ENCODE measurements at regions not wholly inside any gene's neighbourhood (a gene's known extent, or its start where the extent isn't known, plus 50 kb on each side); places are given as distances from the start of the nearest gene placed in this dataset.

- H3K27me3 ChIP-seq (ENCODE audit: control insufficient read depth in 1 of 2, insufficient read depth in 2 of 2, low read length in 2 of 2): peaks cover 2 to 6% of the 10 kb centered on the region in 2 donors
Observed at GRCh38 chr15:69747193-69747592, 294.6 kb downstream of the RPLP1 start.

GRCh38 chr15:69748131-69748530 lies 295.5 kb downstream of the RPLP1 start:
- Histone ChIP-seq H3K4me1 (ENCODE audit: control insufficient read depth, insufficient read depth, low read length) (no peaks in the 10 kb centered on the region), H3K27me3 (ENCODE audit: control insufficient read depth in 1 of 2, insufficient read depth in 2 of 2, low read length in 2 of 2) (peaks cover 2 to 6% of the 10 kb centered on the region in 2 donors), H3K9ac (ENCODE audit: low read length in 2 of 2) (no peak overlapping the region), H3K27ac (ENCODE audit: low read length) (no peak overlapping the region), H3K4me3 (ENCODE audit: low read length in 2 of 2) (no peak overlapping the region), H3K36me3 (ENCODE audit: control insufficient read depth in 2 of 2, insufficient read depth in 2 of 2, low read length in 2 of 2) (no peaks in the 10 kb centered on the region), H3K9me3 (ENCODE audit: control insufficient read depth in 2 of 2, low read length in 2 of 2) (no peaks in the 10 kb centered on the region)

More at GRCh38 chr15:69747193-69747592, 294.6 kb downstream of the RPLP1 start:
- no peak overlapping the region for H3K4me3 ChIP-seq (ENCODE audit: low read length in 2 of 2)
- H3K9me3 ChIP-seq (ENCODE audit: control insufficient read depth in 2 of 2, low read length in 2 of 2): no peaks in the 10 kb centered on the region
- H3K27ac ChIP-seq (ENCODE audit: low read length): no peak overlapping the region
- no peaks in the 10 kb centered on the region for H3K36me3 ChIP-seq (ENCODE audit: control insufficient read depth in 2 of 2, insufficient read depth in 2 of 2, low read length in 2 of 2)
- H3K4me1 ChIP-seq (ENCODE audit: control insufficient read depth, insufficient read depth, low read length): no peaks in the 10 kb centered on the region
- H3K9ac ChIP-seq (ENCODE audit: low read length in 2 of 2): no peak overlapping the region

GRCh38 chr15:69748576-69749185 lies 296.1 kb downstream of the RPLP1 start:
- H3K27me3 ChIP-seq (ENCODE audit: control insufficient read depth in 1 of 2, insufficient read depth in 2 of 2, low read length in 2 of 2): peaks cover 2 to 6% of the 10 kb centered on the region in 2 donors
- peaks cover 0 to 2% of the 10 kb centered on the region in 2 donors for H3K9me3 ChIP-seq (ENCODE audit: control insufficient read depth in 2 of 2, low read length in 2 of 2)
- H3K27ac ChIP-seq (ENCODE audit: low read length): no peak overlapping the region
- H3K4me3 ChIP-seq (ENCODE audit: low read length in 2 of 2): no peak overlapping the region
- H3K4me1 ChIP-seq (ENCODE audit: control insufficient read depth, insufficient read depth, low read length): no peaks in the 10 kb centered on the region
- no peaks in the 10 kb centered on the region for H3K36me3 ChIP-seq (ENCODE audit: control insufficient read depth in 2 of 2, insufficient read depth in 2 of 2, low read length in 2 of 2)
- H3K9ac ChIP-seq (ENCODE audit: low read length in 2 of 2): no peak overlapping the region

- Histone ChIP-seq H3K36me3 (ENCODE audit: control insufficient read depth in 2 of 2, insufficient read depth in 2 of 2, low read length in 2 of 2) (no peaks in the 10 kb centered on the region), H3K9me3 (ENCODE audit: control insufficient read depth in 2 of 2, low read length in 2 of 2) (peaks cover 0 to 4% of the 10 kb centered on the region in 2 donors), H3K27ac (ENCODE audit: low read length) (no peak overlapping the region), H3K4me1 (ENCODE audit: control insufficient read depth, insufficient read depth, low read length) (no peaks in the 10 kb centered on the region), H3K27me3 (ENCODE audit: control insufficient read depth in 1 of 2, insufficient read depth in 2 of 2, low read length in 2 of 2) (peaks cover 2 to 6% of the 10 kb centered on the region in 2 donors), H3K4me3 (ENCODE audit: low read length in 2 of 2) (no peak overlapping the region), H3K9ac (ENCODE audit: low read length in 2 of 2) (no peak overlapping the region)
Observed at GRCh38 chr15:69749274-69749673, 296.7 kb downstream of the RPLP1 start.

- no peak overlapping the region for H3K9ac ChIP-seq (ENCODE audit: low read length in 2 of 2)
- no peaks in the 10 kb centered on the region for H3K4me1 ChIP-seq (ENCODE audit: control insufficient read depth, insufficient read depth, low read length)
- no peak overlapping the region for H3K4me3 ChIP-seq (ENCODE audit: low read length in 2 of 2)
- peaks cover under 1 to 2% of the 10 kb centered on the region in 2 donors for H3K27me3 ChIP-seq (ENCODE audit: control insufficient read depth in 1 of 2, insufficient read depth in 2 of 2, low read length in 2 of 2)
- H3K36me3 ChIP-seq (ENCODE audit: control insufficient read depth in 2 of 2, insufficient read depth in 2 of 2, low read length in 2 of 2): no peaks in the 10 kb centered on the region
- peaks cover 0 to 4% of the 10 kb centered on the region in 2 donors for H3K9me3 ChIP-seq (ENCODE audit: control insufficient read depth in 2 of 2, low read length in 2 of 2)
- no peak overlapping the region for H3K27ac ChIP-seq (ENCODE audit: low read length)
Observed at GRCh38 chr15:69749797-69750196, 297.2 kb downstream of the RPLP1 start.

GRCh38 chr15:69750253-69750652 lies 297.6 kb downstream of the RPLP1 start:
- H3K27ac ChIP-seq (ENCODE audit: low read length): no peak overlapping the region
- H3K36me3 ChIP-seq (ENCODE audit: control insufficient read depth in 2 of 2, insufficient read depth in 2 of 2, low read length in 2 of 2): no peaks in the 10 kb centered on the region
- H3K9me3 ChIP-seq (ENCODE audit: control insufficient read depth in 2 of 2, low read length in 2 of 2): peaks cover 0 to 4% of the 10 kb centered on the region in 2 donors
- H3K9ac ChIP-seq (ENCODE audit: low read length in 2 of 2): no peak overlapping the region
- no peak overlapping the region for H3K4me3 ChIP-seq (ENCODE audit: low read length in 2 of 2)
- H3K27me3 ChIP-seq (ENCODE audit: control insufficient read depth in 1 of 2, insufficient read depth in 2 of 2, low read length in 2 of 2): peaks cover 0 to 2% of the 10 kb centered on the region in 2 donors
- no peaks in the 10 kb centered on the region for H3K4me1 ChIP-seq (ENCODE audit: control insufficient read depth, insufficient read depth, low read length)

GRCh38 chr15:69751147-69751546 lies 298.5 kb downstream of the RPLP1 start:
- H3K36me3 ChIP-seq (ENCODE audit: control insufficient read depth in 2 of 2, insufficient read depth in 2 of 2, low read length in 2 of 2): no peaks in the 10 kb centered on the region
- H3K4me3 ChIP-seq (ENCODE audit: low read length in 2 of 2): no peak overlapping the region
- H3K27ac ChIP-seq (ENCODE audit: low read length): no peak overlapping the region
- H3K4me1 ChIP-seq (ENCODE audit: control insufficient read depth, insufficient read depth, low read length): no peaks in the 10 kb centered on the region
- H3K9ac ChIP-seq (ENCODE audit: low read length in 2 of 2): no peak overlapping the region
- H3K9me3 ChIP-seq (ENCODE audit: control insufficient read depth in 2 of 2, low read length in 2 of 2): peaks cover 0 to 4% of the 10 kb centered on the region in 2 donors
- H3K27me3 ChIP-seq (ENCODE audit: control insufficient read depth in 1 of 2, insufficient read depth in 2 of 2, low read length in 2 of 2): peaks cover 0 to 2% of the 10 kb centered on the region in 2 donors

GRCh38 chr15:69751566-69751965 lies 298.9 kb downstream of the RPLP1 start:
- Histone ChIP-seq H3K4me1 (ENCODE audit: control insufficient read depth, insufficient read depth, low read length) (no peaks in the 10 kb centered on the region), H3K4me3 (ENCODE audit: low read length in 2 of 2) (no peak overlapping the region), H3K27ac (ENCODE audit: low read length) (no peak overlapping the region), H3K27me3 (ENCODE audit: control insufficient read depth in 1 of 2, insufficient read depth in 2 of 2, low read length in 2 of 2) (peaks cover 0 to 2% of the 10 kb centered on the region in 2 donors), H3K9ac (ENCODE audit: low read length in 2 of 2) (no peak overlapping the region), H3K9me3 (ENCODE audit: control insufficient read depth in 2 of 2, low read length in 2 of 2) (peaks cover 0 to 4% of the 10 kb centered on the region in 2 donors), H3K36me3 (ENCODE audit: control insufficient read depth in 2 of 2, insufficient read depth in 2 of 2, low read length in 2 of 2) (no peaks in the 10 kb centered on the region)

GRCh38 chr15:69753867-69754266 lies 301.2 kb downstream of the RPLP1 start:
- Histone ChIP-seq H3K36me3 (ENCODE audit: control insufficient read depth in 2 of 2, insufficient read depth in 2 of 2, low read length in 2 of 2) (no peaks in the 10 kb centered on the region), H3K4me1 (ENCODE audit: control insufficient read depth, insufficient read depth, low read length) (no peaks in the 10 kb centered on the region), H3K4me3 (ENCODE audit: low read length in 2 of 2) (no peak overlapping the region), H3K27ac (ENCODE audit: low read length) (no peak overlapping the region), H3K9me3 (ENCODE audit: control insufficient read depth in 2 of 2, low read length in 2 of 2) (peaks cover 0 to 4% of the 10 kb centered on the region in 2 donors), H3K27me3 (ENCODE audit: control insufficient read depth in 1 of 2, insufficient read depth in 2 of 2, low read length in 2 of 2) (no peaks in the 10 kb centered on the region), H3K9ac (ENCODE audit: low read length in 2 of 2) (no peak overlapping the region)

- H3K27me3 ChIP-seq (ENCODE audit: control insufficient read depth in 1 of 2, insufficient read depth in 2 of 2, low read length in 2 of 2): no peaks in the 10 kb centered on the region
- H3K9ac ChIP-seq (ENCODE audit: low read length in 2 of 2): no peak overlapping the region
- no peaks in the 10 kb centered on the region for H3K4me1 ChIP-seq (ENCODE audit: control insufficient read depth, insufficient read depth, low read length)
- peaks cover 0 to 4% of the 10 kb centered on the region in 2 donors for H3K9me3 ChIP-seq (ENCODE audit: control insufficient read depth in 2 of 2, low read length in 2 of 2)
- H3K36me3 ChIP-seq (ENCODE audit: control insufficient read depth in 2 of 2, insufficient read depth in 2 of 2, low read length in 2 of 2): no peaks in the 10 kb centered on the region
- H3K4me3 ChIP-seq (ENCODE audit: low read length in 2 of 2): no peak overlapping the region
- no peak overlapping the region for H3K27ac ChIP-seq (ENCODE audit: low read length)
Observed at GRCh38 chr15:69754313-69754712, 301.7 kb downstream of the RPLP1 start.

GRCh38 chr15:69755551-69756310 lies 303.1 kb downstream of the RPLP1 start:
- H3K4me1 ChIP-seq (ENCODE audit: control insufficient read depth, insufficient read depth, low read length): no peaks in the 10 kb centered on the region
- peaks cover 0 to 4% of the 10 kb centered on the region in 2 donors for H3K9me3 ChIP-seq (ENCODE audit: control insufficient read depth in 2 of 2, low read length in 2 of 2)
- H3K27me3 ChIP-seq (ENCODE audit: control insufficient read depth in 1 of 2, insufficient read depth in 2 of 2, low read length in 2 of 2): no peaks in the 10 kb centered on the region
- no peak overlapping the region for H3K9ac ChIP-seq (ENCODE audit: low read length in 2 of 2)
- H3K27ac ChIP-seq (ENCODE audit: low read length): no peak overlapping the region
- H3K36me3 ChIP-seq (ENCODE audit: control insufficient read depth in 2 of 2, insufficient read depth in 2 of 2, low read length in 2 of 2): no peaks in the 10 kb centered on the region
- H3K4me3 ChIP-seq (ENCODE audit: low read length in 2 of 2): no peak overlapping the region

All from stomach smooth muscle (tissue), 2 donors.